ENCODE measurements at regions not wholly inside any gene's neighbourhood (a gene's known extent, or its start where the extent isn't known, plus 50 kb on each side); places are given as distances from the start of the nearest gene placed in this dataset.

- no peak for DNase-seq
Measured at GRCh38 chr2:180519276-180519675, 461.1 kb upstream of the UBE2E3 start.

DNA sequence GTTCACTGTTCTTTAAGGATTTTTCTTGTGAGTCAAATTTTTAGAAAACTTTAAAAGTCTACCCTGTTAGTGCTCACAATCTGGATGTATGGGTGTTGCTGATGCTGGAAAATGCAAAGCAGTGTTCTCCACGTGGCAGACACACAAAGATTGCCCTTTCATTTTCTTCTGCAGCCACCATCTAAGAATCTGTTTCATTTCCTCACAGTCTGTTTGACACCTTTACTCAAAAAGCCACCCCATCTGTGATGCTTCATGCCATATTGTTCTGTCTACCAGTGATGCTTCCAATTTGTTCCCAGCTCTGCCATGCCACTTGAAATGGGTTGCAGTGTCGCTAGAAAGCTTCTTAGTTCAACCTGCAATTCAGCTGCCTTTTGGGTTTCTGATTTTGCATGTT is 464.2 kb upstream of the UBE2E3 start:
- no peak for DNase-seq

- no peak for DNase-seq
Measured at GRCh38 chr2:180513389-180513788, 467.0 kb upstream of the UBE2E3 start.

DNA sequence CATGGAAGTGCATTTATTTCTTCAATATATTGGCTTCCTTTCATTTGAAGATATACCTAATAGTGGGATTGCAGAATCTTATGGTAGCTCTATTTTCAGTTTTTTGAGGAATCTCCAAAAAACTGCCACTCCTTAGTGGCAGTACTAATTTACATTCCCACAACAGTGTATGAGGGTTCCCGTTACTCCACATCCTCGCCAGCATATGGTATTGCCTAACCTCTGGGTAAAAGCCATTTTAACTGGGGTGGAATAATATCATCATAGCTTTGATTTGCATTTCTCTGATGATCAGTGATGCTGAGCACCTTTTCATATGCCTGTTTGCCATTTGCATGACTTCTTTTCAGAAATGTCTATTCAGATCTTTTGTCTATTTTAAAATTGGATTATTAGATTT is 471.9 kb upstream of the UBE2E3 start:
- DNase-seq = no peak

DNA sequence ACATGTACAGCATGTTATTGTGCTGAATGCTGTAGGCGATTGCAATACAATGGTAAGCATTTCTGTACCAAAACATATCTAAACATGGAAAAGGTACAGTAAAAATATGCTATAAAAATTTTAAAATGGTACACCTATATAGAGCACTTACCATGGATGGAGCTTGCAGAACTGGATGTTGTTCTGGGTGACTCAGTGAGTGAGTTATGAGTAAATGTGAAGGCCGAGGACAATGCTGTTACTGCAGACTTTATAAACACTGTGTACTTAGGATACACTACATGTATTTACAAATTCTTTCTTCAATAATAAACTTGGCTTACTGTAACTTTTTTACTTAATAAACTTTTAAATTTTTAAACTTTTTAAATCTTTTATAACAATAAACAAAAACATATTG is 473.4 kb upstream of the UBE2E3 start:
- no peak for DNase-seq

DNA sequence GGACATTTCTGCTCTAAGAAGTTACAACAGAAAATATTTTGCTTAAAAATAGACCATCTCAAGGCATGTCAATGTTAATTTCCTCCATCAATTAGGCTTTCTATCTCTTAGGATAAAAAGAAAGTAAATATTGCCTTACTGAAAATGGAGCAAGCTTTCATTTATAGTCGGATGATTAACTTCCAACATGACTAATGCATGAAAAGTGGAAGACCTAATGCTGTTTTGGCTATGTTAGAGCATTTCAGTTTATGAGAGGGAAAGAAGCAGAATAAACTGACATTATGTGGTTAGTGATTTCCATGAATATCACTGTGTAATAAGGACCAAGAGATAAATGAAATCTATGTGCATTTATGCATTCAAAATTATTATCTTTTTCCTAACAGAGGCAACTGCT is 475.2 kb upstream of the UBE2E3 start:
- no peak for DNase-seq

- no peak for DNase-seq
Measured at GRCh38 chr2:180497621-180498152, 482.7 kb upstream of the UBE2E3 start.

- peak; percentile 28 for DNase-seq
Measured at GRCh38 chr2:180495606-180496005, 484.8 kb upstream of the UBE2E3 start.

- no peak for DNase-seq
Measured at GRCh38 chr2:180494286-180494685, 486.1 kb upstream of the UBE2E3 start.

- DNase-seq = no peak
Measured at GRCh38 chr2:180482696-180483095, 475.6 kb upstream of the CWC22 start.

DNA sequence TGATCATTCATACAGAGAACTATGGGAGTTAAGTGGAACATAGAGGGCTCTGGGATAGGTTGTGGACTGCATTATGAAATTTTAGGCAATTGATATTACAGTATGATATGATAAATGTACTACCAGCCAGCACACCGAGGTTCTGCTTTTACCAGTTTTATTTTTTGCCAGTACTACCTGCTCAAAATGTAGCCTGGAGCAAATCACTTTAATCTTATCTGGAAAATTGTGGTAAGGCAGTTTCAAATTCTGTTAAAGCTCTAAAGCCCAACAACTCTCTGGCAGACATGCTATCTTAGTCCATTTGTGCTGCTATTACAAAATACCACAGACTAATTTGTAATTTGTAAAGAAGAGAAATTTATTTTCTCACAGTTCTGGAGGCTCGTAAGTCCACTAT is 474.9 kb upstream of the CWC22 start:
- no peak for DNase-seq

GRCh38 chr2:180478883-180479282 is 471.8 kb upstream of the CWC22 start:
- DNase-seq = no peak

- no peak for DNase-seq
Measured at GRCh38 chr2:180474716-180475115, 467.6 kb upstream of the CWC22 start.

GRCh38 chr2:180473456-180473855 is 466.4 kb upstream of the CWC22 start:
- no peak for DNase-seq

- DNase-seq = no peak
Measured at GRCh38 chr2:180472133-180472532, 465.0 kb upstream of the CWC22 start.

DNA sequence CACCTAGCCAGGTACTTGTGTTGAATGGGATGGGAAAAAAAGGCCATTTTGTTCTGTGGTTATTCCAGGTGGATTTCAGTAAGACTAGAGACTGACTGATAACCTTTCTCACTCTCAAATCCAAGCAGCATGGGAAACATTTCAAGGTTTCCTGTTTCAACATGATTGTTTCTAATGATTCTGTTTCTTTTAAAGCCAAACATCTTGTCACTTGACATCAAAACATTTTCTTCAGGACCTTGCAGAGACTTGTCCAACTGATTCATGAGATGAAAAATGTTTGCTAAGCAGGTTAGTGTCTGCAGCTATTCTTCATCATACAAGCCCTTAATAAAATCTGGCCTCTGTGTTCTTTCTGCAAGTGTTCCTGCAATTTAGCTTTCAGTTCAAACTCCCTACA is 456.5 kb upstream of the CWC22 start:
- DNase-seq = no peak

- DNase-seq = no peak
Measured at GRCh38 chr2:180461761-180462160, 454.7 kb upstream of the CWC22 start.

- peak; percentile 47 for DNase-seq
Measured at GRCh38 chr2:180456801-180457200, 449.7 kb upstream of the CWC22 start.

DNA sequence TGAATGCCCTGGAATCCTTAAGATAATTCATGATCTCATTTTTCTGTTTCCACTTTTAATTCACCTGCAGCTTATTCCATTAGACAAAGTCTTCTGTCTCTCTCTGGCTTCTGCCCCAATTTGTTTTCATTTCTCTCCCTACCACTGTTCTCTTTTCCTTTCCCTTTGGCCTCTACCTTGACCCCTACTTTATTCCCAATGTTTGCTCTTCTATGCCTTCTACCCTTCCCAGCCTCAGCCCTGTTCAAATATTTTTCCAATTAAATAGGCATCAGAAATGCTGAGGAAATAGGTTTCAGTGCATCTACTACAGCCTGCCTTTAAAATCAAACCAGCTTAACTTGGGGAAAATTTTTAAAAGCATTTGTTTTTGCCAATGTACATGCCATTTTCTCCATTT is 443.7 kb upstream of the CWC22 start:
- DNase-seq = no peak

DNA sequence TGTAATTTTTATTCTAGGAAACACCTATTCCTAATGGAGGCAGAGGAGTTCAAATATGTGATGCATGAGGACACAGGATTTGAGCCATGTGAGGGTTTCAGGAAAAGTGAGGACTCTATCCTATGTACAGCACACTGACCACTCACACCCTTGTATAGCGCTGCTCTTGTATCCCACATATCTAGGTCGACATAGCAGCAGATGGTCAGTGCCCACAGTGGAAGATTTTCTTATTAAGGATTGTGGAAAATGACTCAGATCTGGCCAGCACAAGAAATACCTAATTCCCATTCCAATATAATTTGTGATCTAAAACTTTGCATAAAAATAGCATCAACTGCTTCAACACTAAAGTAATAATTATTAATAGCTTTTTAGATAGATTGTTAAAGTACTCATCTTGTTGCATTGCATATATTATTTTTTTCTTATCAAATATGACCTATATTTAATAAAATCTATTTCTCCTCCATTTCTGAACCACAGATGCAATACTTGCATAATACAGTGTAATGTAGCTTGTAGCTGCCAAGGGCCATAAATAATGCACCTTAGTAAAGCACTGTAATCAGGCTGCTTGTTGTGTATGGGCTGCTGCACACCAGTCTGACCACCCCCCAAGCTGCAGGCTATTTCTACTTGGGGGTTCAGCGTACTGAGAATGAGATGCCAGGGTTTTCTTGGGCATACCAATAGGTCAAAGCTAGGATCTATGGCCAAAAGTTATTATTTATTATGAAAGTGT is 442.2 kb upstream of the CWC22 start:
- no peak for DNase-seq

DNA sequence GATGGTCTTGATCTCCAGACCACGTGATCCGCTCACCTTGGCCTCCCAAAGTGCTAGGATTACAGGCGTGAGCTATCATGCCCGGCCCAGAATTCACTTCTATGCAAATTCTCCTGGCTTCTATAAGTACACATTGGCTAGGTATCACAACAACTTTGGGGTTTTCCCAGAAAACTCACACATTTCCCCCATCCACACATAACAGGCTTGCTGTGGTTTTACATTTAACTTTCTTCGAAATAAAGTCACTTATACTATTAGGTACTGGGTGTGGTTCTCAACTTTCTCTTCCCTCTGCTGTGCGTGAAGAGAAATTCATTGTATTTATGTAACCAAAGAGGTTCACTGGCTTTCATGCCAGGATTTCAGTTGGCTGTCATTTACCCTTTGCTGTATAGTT is 439.4 kb upstream of the CWC22 start:
- DNase-seq = no peak

DNA sequence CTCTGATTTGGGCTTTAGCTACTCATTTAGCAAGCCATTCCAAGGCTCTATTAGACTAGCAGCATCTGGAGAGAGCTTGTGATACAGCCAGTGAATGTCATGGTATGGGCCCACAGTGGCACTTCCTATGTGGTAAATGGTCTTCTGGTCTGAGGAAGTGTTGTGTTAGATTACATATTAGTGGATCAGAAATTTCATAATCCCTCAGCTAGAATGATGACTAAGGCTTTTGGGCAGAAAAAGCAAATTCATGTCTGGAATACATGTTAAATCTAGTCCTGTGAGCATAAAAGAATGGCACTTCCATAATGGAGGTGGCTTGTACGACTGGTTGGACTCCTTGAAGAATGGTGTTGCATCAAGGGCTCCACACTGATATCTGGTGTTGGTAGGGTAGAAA is 436.8 kb upstream of the CWC22 start:
- no peak for DNase-seq

DNA sequence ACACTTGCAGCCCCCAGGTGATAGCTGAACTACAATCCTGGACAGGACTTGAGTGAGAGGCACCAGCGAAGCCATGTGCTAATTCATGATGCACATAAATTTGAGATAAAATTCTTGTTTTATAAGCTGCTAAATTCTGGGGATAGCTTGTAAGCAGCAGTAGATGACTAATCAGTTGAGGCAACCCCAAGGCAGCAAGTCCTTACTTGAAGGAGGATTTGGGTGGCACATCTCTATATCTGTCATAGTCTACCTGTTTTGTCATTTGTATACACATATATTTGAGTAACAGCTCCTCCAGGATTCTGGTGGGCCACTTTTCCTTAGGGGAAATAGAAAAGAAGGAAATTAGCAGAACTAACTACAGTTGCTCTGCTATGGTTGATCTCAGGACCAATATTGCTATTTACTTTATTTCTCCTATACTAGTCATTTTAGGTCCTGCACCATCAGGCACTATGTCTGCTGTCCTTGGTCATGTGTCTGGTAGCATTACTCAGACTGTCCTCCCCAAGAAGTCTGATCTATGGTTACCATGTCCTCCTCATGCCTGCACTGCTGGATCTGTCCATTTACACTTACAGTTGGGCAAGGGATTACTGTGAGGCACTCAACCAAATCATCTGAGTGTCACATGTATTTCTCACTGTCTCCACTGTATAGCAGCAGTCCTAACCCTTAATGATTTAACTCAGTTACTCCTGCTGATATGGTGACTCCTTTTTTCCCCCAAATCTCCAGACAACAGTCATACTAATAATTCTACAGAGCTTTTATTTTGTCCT is 436.0 kb upstream of the CWC22 start:
- DNase-seq = no peak

DNA sequence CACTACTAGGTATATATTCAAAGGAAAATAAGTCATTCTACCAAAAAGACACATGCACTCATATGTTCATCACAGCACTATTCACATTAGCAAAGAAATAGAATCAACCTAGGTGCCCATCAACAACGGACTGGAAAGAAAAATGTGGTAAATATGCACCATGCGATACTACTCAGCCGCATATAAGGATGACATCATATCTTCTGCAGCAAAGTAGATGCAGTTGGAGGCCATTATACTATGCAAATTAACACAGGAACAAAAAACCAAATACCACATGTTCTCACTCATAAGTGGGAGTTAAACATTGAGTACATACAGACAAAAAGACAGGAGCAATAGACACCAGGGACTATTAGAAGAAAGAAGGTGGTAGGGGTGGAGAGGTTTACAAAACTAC is 412.1 kb upstream of the CWC22 start:
- no peak for DNase-seq
